ENCODE measurements at regions not wholly inside any gene's neighbourhood (a gene's known extent, or its start where the extent isn't known, plus 50 kb on each side); places are given as distances from the start of the nearest gene placed in this dataset.

- 40% methylated on average over 1 of the region's 1 CpG for whole genome bisulfite sequencing (ENCODE audit: insufficient coverage)
- peaks cover 0 to 7% (median 2%) of the 10 kb centered on the region in 7 donors for H3K9me3 Mint-ChIP-seq
- no peak overlapping the region for H3K4me3 Mint-ChIP-seq
- Histone ChIP-seq H3K4me2 (replicated peaks; ENCODE audit: extremely low read depth, low read length, poor library complexity, severe bottlenecking) (no peak overlapping the region), H3K4me1 (ENCODE audit: control insufficient read depth in 1 of 2, insufficient read depth in 2 of 2, low read length in 2 of 2) (no peaks in the 10 kb centered on the region), H3K9ac (ENCODE audit: insufficient read depth, low read length, poor library complexity, severe bottlenecking) (no peak overlapping the region), H2AFZ (ENCODE audit: insufficient read depth, low read depth, low read length, poor library complexity, severe bottlenecking) (no peak overlapping the region), H3K36me3 (replicated peaks in 1 of 2; ENCODE audit: control insufficient read depth in 1 of 2, insufficient read depth in 2 of 2, low read length in 2 of 2) (no peaks in the 10 kb centered on the region), H3K4me3 (replicated peaks in 1 of 3; ENCODE audit: low read depth in 2 of 3, low read length in 3 of 3) (no peak overlapping the region), H4K20me1 (ENCODE audit: insufficient read depth, low read length) (no peaks in the 10 kb centered on the region), H3K9me3 (replicated peaks in 1 of 2; ENCODE audit: control insufficient read depth in 1 of 2, insufficient read depth in 1 of 2, low read length in 2 of 2) (peaks cover 0 to 6% of the 10 kb centered on the region in 2 donors), H3K79me2 (ENCODE audit: insufficient read depth, low read length) (no peaks in the 10 kb centered on the region), H3K27me3 (ENCODE audit: control insufficient read depth in 2 of 2, insufficient read depth in 2 of 2, low read length in 2 of 2) (no peaks in the 10 kb centered on the region), H3K27ac (ENCODE audit: low read depth in 1 of 2, low read length in 2 of 2) (no peak overlapping the region)
- intact Hi-C loops (cut with micrococcal nuclease), result no loop called here
- H3K4me1 Mint-ChIP-seq, result no peaks in the 10 kb centered on the region
- no peak for DNase-seq
- no peak for TF ChIP-seq CTCF (IDR thresholded peaks at IDR 0.05)
- no peaks in the 10 kb centered on the region for H3K36me3 Mint-ChIP-seq
- no peak overlapping the region for H3K27ac Mint-ChIP-seq
- H3K27me3 Mint-ChIP-seq (ENCODE audit: low read depth in 3 of 3), result no peaks in the 10 kb centered on the region
Observed at GRCh38 chr5:18601185-18601584, 966.9 kb downstream of the TAF11L14 start.

GRCh38 chr5:18602402-18602801 lies 968.1 kb downstream of the TAF11L14 start:
- intact Hi-C loops (cut with micrococcal nuclease), result no loop called here
- Histone ChIP-seq H3K79me2 (ENCODE audit: insufficient read depth, low read length) (no peaks in the 10 kb centered on the region), H3K27ac (ENCODE audit: low read depth in 1 of 2, low read length in 2 of 2) (no peak overlapping the region), H3K4me2 (replicated peaks; ENCODE audit: extremely low read depth, low read length, poor library complexity, severe bottlenecking) (no peak overlapping the region), H4K20me1 (ENCODE audit: insufficient read depth, low read length) (no peaks in the 10 kb centered on the region), H3K27me3 (ENCODE audit: control insufficient read depth in 2 of 2, insufficient read depth in 2 of 2, low read length in 2 of 2) (no peaks in the 10 kb centered on the region), H3K9ac (ENCODE audit: insufficient read depth, low read length, poor library complexity, severe bottlenecking) (no peak overlapping the region), H3K4me3 (replicated peaks in 1 of 3; ENCODE audit: low read depth in 2 of 3, low read length in 3 of 3) (no peak overlapping the region), H3K4me1 (ENCODE audit: control insufficient read depth in 1 of 2, insufficient read depth in 2 of 2, low read length in 2 of 2) (no peaks in the 10 kb centered on the region), H3K9me3 (replicated peaks in 1 of 2; ENCODE audit: control insufficient read depth in 1 of 2, insufficient read depth in 1 of 2, low read length in 2 of 2) (peaks cover 0 to 6% of the 10 kb centered on the region in 2 donors), H2AFZ (ENCODE audit: insufficient read depth, low read depth, low read length, poor library complexity, severe bottlenecking) (no peak overlapping the region), H3K36me3 (replicated peaks in 1 of 2; ENCODE audit: control insufficient read depth in 1 of 2, insufficient read depth in 2 of 2, low read length in 2 of 2) (no peaks in the 10 kb centered on the region)
- Mint-ChIP-seq H3K9me3 (peaks cover 0 to 5% (median 2%) of the 10 kb centered on the region in 7 donors), H3K4me3 (no peak overlapping the region), H3K27ac (no peak overlapping the region), H3K27me3 (ENCODE audit: low read depth in 3 of 3) (no peaks in the 10 kb centered on the region), H3K4me1 (no peaks in the 10 kb centered on the region), H3K36me3 (no peaks in the 10 kb centered on the region)
- no CpG with 5 or more reads among the region's 1 CpG for WGBS (ENCODE audit: insufficient coverage)
- no peak for DNase-seq
- TF ChIP-seq CTCF (IDR thresholded peaks at IDR 0.05), result no peak

All from CD14-positive monocyte (primary cell).